ENCODE measurements at regions not wholly inside any gene's neighbourhood (a gene's known extent, or its start where the extent isn't known, plus 50 kb on each side); places are given as distances from the start of the nearest gene placed in this dataset.

DNA sequence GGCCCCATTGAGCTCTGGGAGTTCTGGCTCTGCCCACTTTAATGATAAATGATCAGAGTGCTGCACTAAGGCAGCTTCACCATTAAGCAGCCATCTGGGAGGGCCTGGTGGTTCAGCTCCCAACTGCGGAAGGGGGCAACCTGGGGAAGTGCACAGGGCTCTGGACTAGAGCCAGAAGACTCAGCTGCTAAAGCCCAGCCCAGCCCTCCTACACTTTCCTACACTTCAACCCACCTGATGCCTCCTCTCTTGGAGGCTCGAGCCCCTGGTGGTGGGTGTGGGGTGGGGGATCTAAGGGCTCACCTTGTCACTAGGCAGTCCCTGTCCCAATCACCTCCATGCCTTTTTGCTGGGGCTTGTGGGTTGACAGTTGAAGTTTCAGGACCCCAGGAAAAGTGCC is 60.6 kb upstream of the ANTXRL start:
- no peaks in the 10 kb centered on the region for H3K36me3 ChIP-seq (ENCODE audit: control insufficient read depth in 2 of 4, insufficient read depth in 4 of 4, low read length in 3 of 4)
- H4K8ac ChIP-seq (ENCODE audit: extremely low read depth, insufficient read depth, low read length), result no peak overlapping the region
- H2BK20ac ChIP-seq (ENCODE audit: low read length), result no peak overlapping the region
- no peak overlapping the region for H3K4me2 ChIP-seq (ENCODE audit: insufficient read depth in 1 of 2, low read depth in 2 of 2, low read length in 2 of 2)
- H3K23ac ChIP-seq (ENCODE audit: insufficient read length), result no peak overlapping the region
- peaks cover 0 to 9% (median 7%) of the 10 kb centered on the region in 4 experiments; a peak in 5 of 7 replicates for H3K4me1 ChIP-seq (replicated peaks in 1 of 4; ENCODE audit: control insufficient read depth in 3 of 4, insufficient read depth in 4 of 4, low read length in 3 of 4)
- no peak overlapping the region for H2BK5ac ChIP-seq (ENCODE audit: low read depth, low read length)
- no peak overlapping the region for H3K4me3 ChIP-seq (ENCODE audit: extremely low read depth in 1 of 4, insufficient read depth in 2 of 4, low read depth in 3 of 4, low read length in 4 of 4)
- no peak for TF ChIP-seq RBBP5 (IDR thresholded peaks at IDR 0.05; ENCODE audit: borderline replicate concordance, low read depth, low read length)
- TF ChIP-seq SIRT6 (IDR thresholded peaks at IDR 0.05; ENCODE audit: low read length), result no peak
- TF ChIP-seq SIX5 (IDR thresholded peaks at IDR 0.05; ENCODE audit: low read depth, low read length), result no peak
- TF ChIP-seq RFX5 (IDR thresholded peaks at IDR 0.05; ENCODE audit: borderline replicate concordance, low read depth, low read length), result no peak
- TF ChIP-seq FOSL1 (IDR thresholded peaks at IDR 0.05; ENCODE audit: insufficient read depth, low read depth, low read length), result no peak
- TF ChIP-seq JUN (IDR thresholded peaks at IDR 0.05; ENCODE audit: low read depth, low read length), result no peak
- TF ChIP-seq POLR2A (IDR thresholded peaks at IDR 0.05; ENCODE audit: control extremely low read depth in 1 of 2, low read depth in 2 of 2, low read length in 2 of 2), result no peak
- TF ChIP-seq TAF1 (IDR thresholded peaks at IDR 0.05; ENCODE audit: low read depth, low read length), result no peak
- TF ChIP-seq HDAC6 (IDR thresholded peaks at IDR 0.05; ENCODE audit: low read depth, low read length), result no peak
- TF ChIP-seq YY1 (IDR thresholded peaks at IDR 0.05; ENCODE audit: low read depth, low read length), result no peak
- TF ChIP-seq KDM1A (IDR thresholded peaks at IDR 0.05; ENCODE audit: borderline replicate concordance, low read length), result no peak
- TF ChIP-seq CHD2 (IDR thresholded peaks at IDR 0.05; ENCODE audit: low read length), result no peak
- no peak for TF ChIP-seq SUZ12 (IDR thresholded peaks at IDR 0.05; ENCODE audit: low read length)
- TF ChIP-seq BCL11A (IDR thresholded peaks at IDR 0.05; ENCODE audit: low read depth in 2 of 2, low read length in 2 of 2), result no peak
- no peak overlapping the region for H2AK5ac ChIP-seq (ENCODE audit: low read depth, low read length)
- no peaks in the 10 kb centered on the region for H3K79me2 ChIP-seq (ENCODE audit: control insufficient read depth in 1 of 2, insufficient read depth in 2 of 2, low read length in 2 of 2)
- H2BK12ac ChIP-seq (ENCODE audit: low read depth, low read length), result no peak overlapping the region
- H3K9me3 ChIP-seq (ENCODE audit: insufficient read depth in 2 of 2, low read depth in 1 of 2, low read length in 1 of 2), result peaks cover 8 to 10% of the 10 kb centered on the region in 2 experiments
- no peak for FAIRE-seq
- H3K56ac ChIP-seq (replicated peaks; ENCODE audit: insufficient read length, low read depth, low read length), result no peak overlapping the region
- no peak overlapping the region for H3K4ac ChIP-seq (replicated peaks; ENCODE audit: insufficient read length, low read depth, low read length)
- no peak overlapping the region for H4K5ac ChIP-seq (ENCODE audit: insufficient read length, low read depth, low read length)
- peak in 1 of 2 experiments; percentile 39 for DNase-seq (ENCODE audit: low read depth in 1 of 2, low spot score in 2 of 2)
- WGBS, 2 experiments (ENCODE audit: extremely low coverage in 1 of 2, insufficient coverage in 1 of 2, insufficient read length in 1 of 2, insufficient replicate concordance in 2 of 2, low coverage in 1 of 2, low lambda C conversion rate in 2 of 2, missing lambda C conversion rate in 1 of 2), result 89% methylated on average over 2 of the region's 2 CpGs; no CpG with 5 or more reads in 1 of the 2 experiments
- no peak overlapping the region for H3K18ac ChIP-seq (ENCODE audit: extremely low read depth, low read length)
- H2BK120ac ChIP-seq (replicated peaks; ENCODE audit: low read depth, low read length), result no peak overlapping the region
- CTCF ChIA-PET (ENCODE audit: partially characterized antibody), result interaction anchor here (0.5 to 7.6 kb wide), 9 partner anchors 8 to 200 kb away, joined by 3 to 99 read pairs (median 4); no protein-coding TSS in a partner anchor
- H3K79me1 ChIP-seq (ENCODE audit: low read depth, low read length), result no peaks in the 10 kb centered on the region
- no peak overlapping the region for H4K91ac ChIP-seq (replicated peaks; ENCODE audit: insufficient read length, low read length)
- H3K23me2 ChIP-seq (ENCODE audit: low read depth, low read length), result no peaks in the 10 kb centered on the region
- POLR2A ChIA-PET (ENCODE audit: partially characterized antibody), result no interaction called here
- no peak overlapping the region for H3K9ac ChIP-seq (replicated peaks in 1 of 4; ENCODE audit: extremely low read depth in 1 of 4, low read depth in 3 of 4, low read length in 3 of 4)
- no peaks in the 10 kb centered on the region for H3K27me3 ChIP-seq (replicated peaks in 1 of 4; ENCODE audit: control insufficient read depth in 3 of 4, extremely low read depth in 1 of 4, insufficient read depth in 3 of 4, low read length in 3 of 4)
- H2BK15ac ChIP-seq (ENCODE audit: low read length), result no peak overlapping the region
- H3K14ac ChIP-seq (ENCODE audit: insufficient read length), result no peak overlapping the region
- H3K27ac ChIP-seq (ENCODE audit: low read depth, low read length), result no peak overlapping the region
- no peaks in the 10 kb centered on the region for H4K20me1 ChIP-seq (replicated peaks in 1 of 2; ENCODE audit: control insufficient read depth in 1 of 2, insufficient read depth in 2 of 2, low read length in 2 of 2)
- H2AFZ ChIP-seq (ENCODE audit: low read length), result no peak overlapping the region
